ENCODE measurements at regions not wholly inside any gene's neighbourhood (a gene's known extent, or its start where the extent isn't known, plus 50 kb on each side); places are given as distances from the start of the nearest gene placed in this dataset.

DNA sequence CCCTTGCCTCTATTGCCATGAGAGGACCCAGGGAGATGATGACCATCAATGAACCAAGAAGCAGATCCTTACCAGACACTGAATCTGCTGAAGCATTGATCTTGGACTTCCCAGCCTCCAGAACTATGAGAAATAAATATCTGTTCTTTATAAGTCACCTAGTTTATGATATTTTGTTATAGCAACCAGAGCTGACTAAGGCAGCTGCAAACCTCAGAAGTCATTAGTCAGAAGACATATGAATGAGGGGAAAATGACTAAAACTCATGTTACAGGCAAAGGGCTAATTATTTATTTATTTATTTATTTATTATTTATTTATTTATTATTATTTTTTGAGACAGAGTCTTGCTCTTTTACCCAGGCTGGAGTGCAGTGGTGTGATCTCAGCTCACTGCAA lies 321.1 kb downstream of the TGFB2 start:
- Histone ChIP-seq H3K9me3 (ENCODE audit: low read length) (no peaks in the 10 kb centered on the region), H3K36me3 (ENCODE audit: insufficient read depth, low read length) (no peaks in the 10 kb centered on the region), H3K4me1 (ENCODE audit: insufficient read depth, low read length) (peaks cover 7% of the 10 kb centered on the region), H2AFZ (ENCODE audit: low read depth, low read length) (no peak overlapping the region), H3K4me3 (ENCODE audit: low read length) (no peak overlapping the region), H3K27me3 (ENCODE audit: insufficient read depth, low read length) (no peaks in the 10 kb centered on the region)

DNA sequence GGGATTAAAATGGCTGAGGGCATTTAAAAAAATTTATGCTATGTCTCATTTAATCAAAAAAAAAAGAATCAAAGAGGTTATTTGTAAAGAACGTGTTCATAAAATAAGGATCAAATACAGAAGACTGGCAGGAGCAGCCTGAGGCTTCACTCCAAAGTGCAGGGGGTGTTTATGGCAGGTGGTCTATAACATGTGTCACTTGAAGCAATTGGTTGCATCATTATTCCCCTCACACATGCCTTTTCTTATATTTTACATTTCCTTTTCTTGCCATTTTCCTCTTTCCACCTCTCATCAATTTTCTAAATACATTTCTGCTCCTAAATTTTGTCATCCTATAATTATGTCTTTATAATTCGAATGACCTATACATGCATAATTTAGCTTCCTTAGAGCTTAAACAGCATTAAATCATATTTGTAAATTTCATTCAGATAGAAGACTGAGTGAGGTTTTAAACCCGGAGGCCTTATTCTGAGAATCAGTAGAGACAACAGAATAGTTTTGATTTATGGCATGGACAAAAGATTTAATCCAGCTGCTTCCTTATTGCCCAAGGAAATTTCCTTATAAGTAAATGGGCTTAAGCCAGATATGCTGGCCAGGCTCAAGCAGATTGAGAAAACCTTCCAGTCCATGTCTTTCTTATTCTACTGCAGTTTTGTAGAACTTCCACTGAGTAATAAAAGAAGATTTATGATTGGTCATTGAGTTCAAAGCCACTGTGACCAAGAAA lies 322.8 kb downstream of the TGFB2 start:
- no peak overlapping the region for H2AFZ ChIP-seq (ENCODE audit: low read depth, low read length)
- no peaks in the 10 kb centered on the region for H3K27me3 ChIP-seq (ENCODE audit: insufficient read depth, low read length)
- H3K9me3 ChIP-seq (ENCODE audit: low read length) = no peaks in the 10 kb centered on the region
- no peaks in the 10 kb centered on the region for H3K36me3 ChIP-seq (ENCODE audit: insufficient read depth, low read length)
- H3K4me3 ChIP-seq (ENCODE audit: low read length) = no peak overlapping the region
- peaks cover 7% of the 10 kb centered on the region for H3K4me1 ChIP-seq (ENCODE audit: insufficient read depth, low read length)

DNA sequence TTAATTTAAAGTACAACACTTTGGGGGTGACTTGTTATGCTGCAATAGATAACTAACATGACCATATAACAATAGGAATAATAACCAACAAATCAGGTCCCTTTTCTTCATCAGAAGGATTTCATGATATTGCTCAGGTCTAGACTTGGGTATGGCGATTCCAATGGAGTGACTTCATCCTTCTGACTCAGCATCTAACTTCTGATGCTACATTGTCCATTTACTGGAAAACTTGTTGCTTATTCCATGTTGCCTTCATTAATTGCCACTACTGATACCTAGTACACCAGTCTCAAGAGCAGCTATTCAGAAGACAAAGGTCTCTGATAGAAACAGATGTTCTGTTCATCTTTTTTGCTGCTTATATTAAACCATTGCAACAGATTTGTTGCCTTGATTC lies 324.3 kb downstream of the TGFB2 start:
- no peak overlapping the region for H2AFZ ChIP-seq (ENCODE audit: low read depth, low read length)
- peaks cover 11% of the 10 kb centered on the region for H3K4me1 ChIP-seq (ENCODE audit: insufficient read depth, low read length)
- H3K9me3 ChIP-seq (ENCODE audit: low read length) = no peaks in the 10 kb centered on the region
- no peak overlapping the region for H3K4me3 ChIP-seq (ENCODE audit: low read length)
- no peaks in the 10 kb centered on the region for H3K27me3 ChIP-seq (ENCODE audit: insufficient read depth, low read length)
- H3K36me3 ChIP-seq (ENCODE audit: insufficient read depth, low read length) = no peaks in the 10 kb centered on the region

DNA sequence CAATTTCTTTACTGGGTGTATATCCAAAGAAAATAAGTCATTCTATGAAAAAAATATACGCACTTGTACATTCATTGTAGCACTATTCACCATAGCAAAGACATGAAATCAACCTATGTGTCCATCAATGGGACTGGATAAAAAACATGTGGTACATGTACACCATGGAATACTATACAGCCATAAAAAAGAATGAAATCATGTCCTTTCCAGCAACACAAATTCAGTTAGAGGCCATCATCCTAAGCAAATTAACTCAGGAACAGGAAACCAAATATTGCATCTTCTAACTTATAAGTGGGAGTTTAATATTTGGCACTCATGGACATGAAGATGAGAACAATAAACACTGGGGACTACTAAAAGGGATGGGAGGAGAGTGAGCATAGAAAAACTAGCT lies 325.7 kb downstream of the TGFB2 start:
- H3K27me3 ChIP-seq (ENCODE audit: insufficient read depth, low read length) = no peaks in the 10 kb centered on the region
- H3K4me1 ChIP-seq (ENCODE audit: insufficient read depth, low read length) = peaks cover 11% of the 10 kb centered on the region
- H2AFZ ChIP-seq (ENCODE audit: low read depth, low read length) = no peak overlapping the region
- no peaks in the 10 kb centered on the region for H3K9me3 ChIP-seq (ENCODE audit: low read length)
- H3K36me3 ChIP-seq (ENCODE audit: insufficient read depth, low read length) = no peaks in the 10 kb centered on the region
- no peak overlapping the region for H3K4me3 ChIP-seq (ENCODE audit: low read length)

DNA sequence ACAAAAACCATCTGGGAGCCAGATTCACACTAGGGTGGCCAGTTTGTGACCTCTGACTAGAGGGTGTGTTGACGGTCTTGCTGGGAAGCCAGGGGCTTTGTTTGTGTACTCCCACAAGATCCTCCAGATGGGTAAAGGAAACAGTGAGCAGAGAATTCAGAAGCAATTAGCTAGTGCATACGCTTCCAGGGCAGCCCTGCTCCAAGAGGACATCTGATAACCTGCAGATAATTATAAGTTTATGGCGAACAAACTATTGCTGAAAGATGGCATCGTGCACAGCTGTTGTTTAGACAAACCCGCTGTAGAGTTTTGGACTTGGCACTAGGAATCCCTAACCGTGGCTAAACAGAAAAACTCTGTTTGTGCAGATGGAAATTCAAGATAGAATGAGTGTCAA lies 326.4 kb downstream of the TGFB2 start:
- no peaks in the 10 kb centered on the region for H3K27me3 ChIP-seq (ENCODE audit: insufficient read depth, low read length)
- no peak overlapping the region for H3K4me3 ChIP-seq (ENCODE audit: low read length)
- no peak overlapping the region for H2AFZ ChIP-seq (ENCODE audit: low read depth, low read length)
- peaks cover 11% of the 10 kb centered on the region for H3K4me1 ChIP-seq (ENCODE audit: insufficient read depth, low read length)
- H3K36me3 ChIP-seq (ENCODE audit: insufficient read depth, low read length) = no peaks in the 10 kb centered on the region
- H3K9me3 ChIP-seq (ENCODE audit: low read length) = no peaks in the 10 kb centered on the region

DNA sequence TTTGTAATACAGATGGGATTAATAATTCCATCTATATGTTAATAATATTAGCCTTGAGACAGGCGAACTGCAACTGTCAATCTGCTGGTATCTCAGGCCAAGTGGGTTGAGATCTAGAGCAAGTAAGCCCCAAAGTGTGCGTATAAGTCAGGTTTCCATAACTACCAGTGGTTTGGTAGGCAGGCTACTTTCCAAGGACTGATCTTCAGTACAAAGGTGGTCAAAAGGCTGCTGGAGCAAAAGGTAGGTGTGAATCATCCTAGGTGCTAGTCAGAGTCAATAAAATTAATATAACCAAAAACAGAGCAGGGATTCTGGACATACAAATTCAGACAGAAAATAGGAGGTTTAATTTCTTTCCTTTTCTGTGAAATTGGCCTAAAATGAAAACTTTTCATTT lies 328.0 kb downstream of the TGFB2 start:
- Histone ChIP-seq H3K27me3 (ENCODE audit: insufficient read depth, low read length) (no peaks in the 10 kb centered on the region), H3K4me1 (ENCODE audit: insufficient read depth, low read length) (peaks cover 11% of the 10 kb centered on the region), H3K4me3 (ENCODE audit: low read length) (no peak overlapping the region), H2AFZ (ENCODE audit: low read depth, low read length) (no peak overlapping the region), H3K9me3 (ENCODE audit: low read length) (no peaks in the 10 kb centered on the region), H3K36me3 (ENCODE audit: insufficient read depth, low read length) (no peaks in the 10 kb centered on the region)

DNA sequence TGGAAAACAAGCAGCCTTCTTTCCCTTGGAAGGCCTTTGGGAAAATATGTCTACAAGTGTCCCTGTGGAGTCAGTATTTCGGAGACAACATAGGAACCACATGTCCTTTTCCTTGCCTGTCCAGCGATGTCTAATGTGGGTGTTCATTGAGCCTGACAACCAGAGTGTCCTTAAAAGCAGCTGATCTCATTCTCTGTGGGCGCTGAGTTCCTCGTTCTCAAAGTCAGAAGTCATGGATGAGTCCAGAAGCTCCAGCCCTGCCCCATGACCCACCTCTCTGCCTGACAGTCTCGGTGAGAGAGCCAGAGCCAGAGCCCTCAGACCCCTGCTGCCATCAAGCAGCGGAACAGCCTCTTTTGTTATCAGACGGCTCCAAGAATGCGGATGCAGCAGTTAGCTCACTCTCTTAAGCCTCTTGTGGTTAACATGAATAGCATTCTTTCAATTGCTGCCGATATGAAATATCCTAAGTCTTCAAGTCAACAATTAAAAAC lies 329.2 kb downstream of the TGFB2 start:
- Histone ChIP-seq H3K4me1 (ENCODE audit: insufficient read depth, low read length) (peaks cover 11% of the 10 kb centered on the region), H3K9me3 (ENCODE audit: low read length) (no peaks in the 10 kb centered on the region), H3K4me3 (ENCODE audit: low read length) (no peak overlapping the region), H2AFZ (ENCODE audit: low read depth, low read length) (no peak overlapping the region), H3K27me3 (ENCODE audit: insufficient read depth, low read length) (no peaks in the 10 kb centered on the region), H3K36me3 (ENCODE audit: insufficient read depth, low read length) (no peaks in the 10 kb centered on the region)

DNA sequence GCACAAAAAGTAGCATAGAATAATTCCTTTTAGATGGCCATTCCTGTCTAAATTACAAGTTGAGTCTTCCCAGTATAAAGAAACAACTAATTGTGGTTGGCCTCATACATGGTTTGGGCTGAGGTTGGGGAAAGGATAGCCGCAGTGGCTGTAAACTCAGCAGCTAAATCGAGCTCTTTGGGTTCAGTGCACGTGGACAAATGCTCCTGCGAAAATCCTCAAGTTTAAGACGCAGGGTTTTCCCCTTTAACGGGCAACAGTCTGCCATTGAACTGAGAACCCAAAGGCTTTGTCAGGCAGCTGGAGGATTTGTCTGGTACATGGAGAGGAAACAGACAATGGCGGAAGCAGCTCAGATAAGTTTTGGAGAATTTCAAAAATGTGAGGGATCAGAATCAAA lies 331.9 kb downstream of the TGFB2 start:
- H3K4me1 ChIP-seq (ENCODE audit: insufficient read depth, low read length) = peaks cover 4% of the 10 kb centered on the region
- H2AFZ ChIP-seq (ENCODE audit: low read depth, low read length) = no peak overlapping the region
- no peak overlapping the region for H3K4me3 ChIP-seq (ENCODE audit: low read length)
- H3K9me3 ChIP-seq (ENCODE audit: low read length) = no peaks in the 10 kb centered on the region
- H3K27me3 ChIP-seq (ENCODE audit: insufficient read depth, low read length) = no peaks in the 10 kb centered on the region
- H3K36me3 ChIP-seq (ENCODE audit: insufficient read depth, low read length) = no peaks in the 10 kb centered on the region

DNA sequence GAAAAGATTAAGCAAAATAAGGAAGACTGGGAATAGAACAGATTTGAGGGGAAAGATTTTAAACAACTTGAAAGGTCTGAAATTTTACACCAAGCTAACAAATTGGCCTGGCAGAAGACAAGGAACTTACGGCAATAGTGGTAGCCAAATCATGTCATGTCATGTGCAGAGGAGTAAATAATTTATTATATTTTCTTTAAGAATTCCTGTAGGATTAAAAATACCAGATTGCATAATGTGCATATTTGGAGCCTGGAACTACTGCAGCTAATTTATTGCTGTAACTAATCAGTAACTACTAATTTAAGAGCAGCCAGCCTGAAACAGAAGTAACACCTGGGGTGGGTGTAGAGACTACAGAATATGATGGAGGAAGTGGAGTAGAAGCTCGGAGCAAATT lies 334.3 kb downstream of the TGFB2 start:
- no peak overlapping the region for H3K4me3 ChIP-seq (ENCODE audit: low read length)
- H2AFZ ChIP-seq (ENCODE audit: low read depth, low read length) = no peak overlapping the region
- no peaks in the 10 kb centered on the region for H3K9me3 ChIP-seq (ENCODE audit: low read length)
- H3K27me3 ChIP-seq (ENCODE audit: insufficient read depth, low read length) = no peaks in the 10 kb centered on the region
- H3K36me3 ChIP-seq (ENCODE audit: insufficient read depth, low read length) = no peaks in the 10 kb centered on the region
- no peaks in the 10 kb centered on the region for H3K4me1 ChIP-seq (ENCODE audit: insufficient read depth, low read length)

DNA sequence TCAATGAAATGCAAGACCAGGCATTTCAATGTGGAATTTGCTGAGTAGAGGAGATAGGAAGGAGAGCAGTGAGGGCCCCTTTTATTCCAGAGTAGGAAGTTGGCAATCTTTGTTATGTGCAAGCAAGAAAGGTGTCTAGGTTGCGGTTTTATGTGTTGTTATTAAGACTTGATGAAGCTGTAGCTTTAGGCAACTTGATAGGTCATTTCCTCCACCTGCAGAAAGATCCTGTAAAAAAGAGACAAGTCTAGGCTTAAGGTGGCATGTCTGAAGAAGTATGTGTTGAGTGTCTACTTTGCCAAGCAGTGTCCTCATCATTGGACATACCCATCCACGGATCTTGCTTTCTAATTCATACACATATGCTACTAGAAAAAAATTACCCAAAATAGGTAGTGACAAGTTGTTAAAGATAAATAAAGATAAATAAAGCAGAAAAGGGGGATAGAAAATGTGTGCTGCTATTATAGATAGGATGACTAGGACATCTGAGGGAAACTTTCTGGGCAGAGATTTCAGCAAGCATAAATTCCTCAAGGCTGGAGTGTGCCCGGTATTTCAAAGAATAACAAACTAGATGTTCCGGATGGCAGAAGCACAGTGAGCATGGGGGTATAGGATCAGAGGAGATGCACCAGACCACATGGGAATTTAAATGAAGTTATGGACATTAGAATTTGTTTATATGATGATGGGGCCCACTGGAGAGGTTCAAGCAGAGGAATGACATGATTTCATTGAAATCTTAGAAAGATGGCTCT lies 335.0 kb downstream of the TGFB2 start:
- H3K9me3 ChIP-seq (ENCODE audit: low read length) = no peaks in the 10 kb centered on the region
- H3K4me1 ChIP-seq (ENCODE audit: insufficient read depth, low read length) = no peaks in the 10 kb centered on the region
- no peak overlapping the region for H3K4me3 ChIP-seq (ENCODE audit: low read length)
- no peak overlapping the region for H2AFZ ChIP-seq (ENCODE audit: low read depth, low read length)
- H3K36me3 ChIP-seq (ENCODE audit: insufficient read depth, low read length) = no peaks in the 10 kb centered on the region
- no peaks in the 10 kb centered on the region for H3K27me3 ChIP-seq (ENCODE audit: insufficient read depth, low read length)

DNA sequence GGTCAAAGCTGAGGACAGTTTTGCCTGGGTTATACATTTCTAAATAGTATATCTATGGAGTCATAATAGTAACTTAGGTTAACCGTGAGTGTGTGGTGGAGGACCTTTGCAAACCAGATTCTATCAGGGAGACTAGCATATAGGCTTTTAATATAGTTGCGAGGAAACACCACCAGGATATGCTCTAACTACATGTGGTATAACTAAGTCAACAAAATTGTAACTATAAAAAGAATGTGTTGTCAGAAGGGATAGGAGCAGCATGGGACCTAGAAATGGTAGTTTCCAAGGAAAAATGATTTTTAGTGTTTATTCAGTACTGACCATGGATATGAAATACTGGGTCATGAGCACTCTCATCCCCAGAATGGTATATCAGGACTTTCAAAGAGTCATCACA lies 338.1 kb downstream of the TGFB2 start:
- H3K27me3 ChIP-seq (ENCODE audit: insufficient read depth, low read length) = no peaks in the 10 kb centered on the region
- no peaks in the 10 kb centered on the region for H3K4me1 ChIP-seq (ENCODE audit: insufficient read depth, low read length)
- no peaks in the 10 kb centered on the region for H3K36me3 ChIP-seq (ENCODE audit: insufficient read depth, low read length)
- H2AFZ ChIP-seq (ENCODE audit: low read depth, low read length) = no peak overlapping the region
- H3K4me3 ChIP-seq (ENCODE audit: low read length) = no peak overlapping the region
- H3K9me3 ChIP-seq (ENCODE audit: low read length) = no peaks in the 10 kb centered on the region

DNA sequence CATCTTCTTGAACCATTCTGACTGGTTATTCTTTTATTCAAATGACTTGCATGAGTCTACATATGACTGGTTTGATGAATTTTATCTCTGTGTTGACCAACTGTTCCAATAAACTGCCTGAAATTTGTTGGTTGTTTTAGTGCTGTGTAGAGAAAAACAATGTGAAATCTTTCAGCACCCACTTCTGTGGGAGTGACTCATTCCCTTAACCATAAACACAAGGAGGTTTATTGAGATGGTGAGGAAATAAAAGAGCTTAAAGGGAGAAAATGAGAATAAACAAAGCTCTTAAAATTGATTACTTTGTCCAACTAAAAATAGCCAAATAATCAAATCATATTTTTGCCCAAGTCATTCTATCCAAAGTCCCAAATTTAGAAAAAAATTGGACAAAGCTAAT lies 341.1 kb downstream of the TGFB2 start:
- Histone ChIP-seq H3K27me3 (ENCODE audit: insufficient read depth, low read length) (no peaks in the 10 kb centered on the region), H2AFZ (ENCODE audit: low read depth, low read length) (no peak overlapping the region), H3K36me3 (ENCODE audit: insufficient read depth, low read length) (no peaks in the 10 kb centered on the region), H3K9me3 (ENCODE audit: low read length) (peaks cover 2% of the 10 kb centered on the region), H3K4me3 (ENCODE audit: low read length) (no peak overlapping the region), H3K4me1 (ENCODE audit: insufficient read depth, low read length) (no peaks in the 10 kb centered on the region)

DNA sequence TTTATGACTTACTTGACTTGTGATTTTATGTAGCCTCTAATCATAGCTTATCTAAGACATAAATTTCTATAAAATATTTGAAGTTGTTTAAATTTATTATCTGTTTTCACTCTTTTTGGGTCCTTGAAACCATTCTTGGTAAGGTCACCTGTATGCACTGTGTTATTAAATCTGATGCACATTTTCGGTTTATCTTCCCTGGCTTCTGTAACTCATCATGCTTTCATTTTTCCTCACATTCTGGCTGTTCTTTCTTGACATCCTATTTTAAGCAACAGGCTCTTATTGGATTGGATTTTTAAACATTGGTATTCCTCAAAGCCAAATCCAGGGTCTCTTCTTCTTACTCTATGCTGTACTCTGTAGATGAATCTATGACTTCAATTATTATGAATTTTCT lies 341.6 kb downstream of the TGFB2 start:
- H3K4me1 ChIP-seq (ENCODE audit: insufficient read depth, low read length) = no peaks in the 10 kb centered on the region
- no peaks in the 10 kb centered on the region for H3K36me3 ChIP-seq (ENCODE audit: insufficient read depth, low read length)
- H3K4me3 ChIP-seq (ENCODE audit: low read length) = no peak overlapping the region
- H3K27me3 ChIP-seq (ENCODE audit: insufficient read depth, low read length) = no peaks in the 10 kb centered on the region
- H3K9me3 ChIP-seq (ENCODE audit: low read length) = peaks cover 2% of the 10 kb centered on the region
- H2AFZ ChIP-seq (ENCODE audit: low read depth, low read length) = no peak overlapping the region

Data from neuron (in vitro differentiated cells).